ENCODE measurements at regions not wholly inside any gene's neighbourhood (a gene's known extent, or its start where the extent isn't known, plus 50 kb on each side); places are given as distances from the start of the nearest gene placed in this dataset.

- no peak for TF ChIP-seq GATA2 (IDR thresholded peaks at IDR 0.05; ENCODE audit: low read depth, low read length)
- no peak for TF ChIP-seq GATA3 (IDR thresholded peaks at IDR 0.05; ENCODE audit: low read depth, low read length)
Observed at GRCh38 chr20:43857127-43857526, 57.5 kb upstream of the TOX2 start.
